ENCODE measurements at regions not wholly inside any gene's neighbourhood (a gene's known extent, or its start where the extent isn't known, plus 50 kb on each side); places are given as distances from the start of the nearest gene placed in this dataset.

DNA sequence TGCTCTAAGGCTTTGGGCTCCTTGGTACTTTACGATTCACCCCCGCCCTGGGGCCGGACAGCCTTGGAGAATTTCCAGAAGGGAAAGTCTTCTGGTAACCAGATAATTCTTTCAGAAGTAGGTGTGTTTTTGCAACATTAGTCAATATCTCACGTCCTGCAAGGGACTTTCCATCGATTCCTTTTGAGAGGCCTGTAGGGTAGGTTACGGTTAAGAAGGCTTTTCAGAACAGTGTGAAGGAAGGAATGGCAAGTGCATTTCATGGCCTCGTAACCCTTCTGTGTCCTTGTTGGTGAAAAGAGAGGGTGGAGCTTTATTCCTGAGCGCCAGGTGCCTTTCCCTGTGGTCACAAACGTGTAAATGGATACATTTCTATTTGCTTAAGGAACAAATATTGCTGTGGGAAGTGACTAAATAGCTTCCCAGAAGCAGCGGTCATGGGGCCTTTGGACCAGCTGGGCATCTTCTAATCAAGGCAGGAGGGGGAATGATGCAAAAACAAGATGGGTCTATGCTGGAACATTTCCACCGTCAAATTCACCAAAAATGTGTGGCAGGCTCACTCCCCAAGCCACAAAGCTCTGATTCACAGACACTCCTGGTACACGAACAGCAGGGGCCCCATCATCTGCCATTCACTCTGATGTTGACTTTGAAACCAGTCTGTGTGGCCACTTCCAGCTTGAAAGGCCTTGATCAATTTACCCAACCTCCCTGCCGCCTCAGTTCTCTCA lies 99.2 kb downstream of the ANKRD10 start:
- Histone ChIP-seq H3K4me3 (ENCODE audit: low read depth in 2 of 2, low read length in 1 of 2) (no peak overlapping the region), H3K4me2 (no peak overlapping the region), H3K27me3 (ENCODE audit: insufficient read depth) (no peaks in the 10 kb centered on the region), H3K9me3 (no peaks in the 10 kb centered on the region), H3F3A (replicated peaks; ENCODE audit: insufficient read depth) (no peaks in the 10 kb centered on the region), H3K9me2 (no peaks in the 10 kb centered on the region), H2AFZ (ENCODE audit: low read depth) (no peak overlapping the region), H4K20me1 (ENCODE audit: insufficient read depth) (no peaks in the 10 kb centered on the region), H3K27ac (ENCODE audit: low read depth in 2 of 2, low read length in 1 of 2) (no peak overlapping the region), H3K9ac (no peak overlapping the region), H3K79me2 (ENCODE audit: insufficient read depth) (no peaks in the 10 kb centered on the region), H3K4me1 (ENCODE audit: control insufficient read depth in 1 of 2, insufficient read depth in 2 of 2, low read depth in 1 of 2, low read length in 1 of 2) (peaks cover 0 to 3% of the 10 kb centered on the region in 2 experiments; a peak in 1 of 4 replicates), H3K36me3 (replicated peaks in 1 of 2; ENCODE audit: control insufficient read depth in 1 of 2, insufficient read depth in 2 of 2, low read length in 1 of 2) (no peaks in the 10 kb centered on the region)
- ChIA-PET CTCF (interaction anchor here (1.0 to 1.4 kb wide), 6 partner anchors 31 to 594 kb away, joined by 3 to 4 read pairs (median 3); no protein-coding TSS in a partner anchor), POLR2A (interaction anchor here (0.5 kb wide), 1 partner anchor 100 kb away, joined by 4 read pairs; no protein-coding TSS in a partner anchor)
- WGBS (ENCODE audit: low lambda C conversion rate), result 70% methylated on average over 13 of the region's 13 CpGs
- no peak for DNase-seq
- TF ChIP-seq RFX5 (IDR thresholded peaks at IDR 0.05; ENCODE audit: low read length), result no peak
- TF ChIP-seq, protein P1, sequence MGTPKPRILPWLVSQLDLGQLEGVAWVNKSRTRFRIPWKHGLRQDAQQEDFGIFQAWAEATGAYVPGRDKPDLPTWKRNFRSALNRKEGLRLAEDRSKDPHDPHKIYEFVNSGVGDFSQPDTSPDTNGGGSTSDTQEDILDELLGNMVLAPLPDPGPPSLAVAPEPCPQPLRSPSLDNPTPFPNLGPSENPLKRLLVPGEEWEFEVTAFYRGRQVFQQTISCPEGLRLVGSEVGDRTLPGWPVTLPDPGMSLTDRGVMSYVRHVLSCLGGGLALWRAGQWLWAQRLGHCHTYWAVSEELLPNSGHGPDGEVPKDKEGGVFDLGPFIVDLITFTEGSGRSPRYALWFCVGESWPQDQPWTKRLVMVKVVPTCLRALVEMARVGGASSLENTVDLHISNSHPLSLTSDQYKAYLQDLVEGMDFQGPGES (IDR thresholded peaks at IDR 0.05; ENCODE audit: low read depth, low read length), result no peak
- TF ChIP-seq JUND (IDR thresholded peaks at IDR 0.05), result no peak
- no peak for TF ChIP-seq SIN3A (IDR thresholded peaks at IDR 0.05; ENCODE audit: borderline replicate concordance, low read depth, low read length)
- TF ChIP-seq FOXJ3 (CRISPR knock-in tag; IDR thresholded peaks at IDR 0.05), result no peak

DNA sequence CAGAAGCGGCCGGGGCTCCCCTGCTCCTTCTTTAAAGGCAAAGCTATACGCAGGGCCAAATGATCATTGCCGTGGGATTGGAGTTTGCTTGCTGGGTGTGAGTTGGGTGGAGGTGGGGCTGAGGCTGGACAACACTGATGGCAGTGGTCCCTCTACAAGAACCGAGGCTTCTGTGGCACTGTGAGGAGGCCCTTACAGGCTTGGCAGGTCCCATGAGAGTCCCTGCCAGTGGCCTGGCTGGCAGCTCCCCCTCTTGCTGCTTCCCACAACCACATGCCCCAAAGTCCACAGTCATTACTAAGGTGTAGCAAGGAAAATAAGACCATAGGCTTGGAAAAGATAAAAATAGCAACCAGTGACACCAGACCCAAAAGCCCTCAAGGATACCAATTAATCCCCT lies 98.4 kb downstream of the ANKRD10 start:
- no peaks in the 10 kb centered on the region for H3K9me2 ChIP-seq
- no peaks in the 10 kb centered on the region for H3K36me3 ChIP-seq (replicated peaks in 1 of 2; ENCODE audit: control insufficient read depth in 1 of 2, insufficient read depth in 2 of 2, low read length in 1 of 2)
- TF ChIP-seq GATA2 (CRISPR knock-in tag; IDR thresholded peaks at IDR 0.05) (no peak), FOSL2 (IDR thresholded peaks at IDR 0.05; ENCODE audit: borderline replicate concordance, low read depth) (no peak), FOXM1 (IDR thresholded peaks at IDR 0.05; ENCODE audit: low read depth) (no peak), RFX5 (IDR thresholded peaks at IDR 0.05; ENCODE audit: low read length) (no peak), POLR2AphosphoS5 (IDR thresholded peaks at IDR 0.05; ENCODE audit: low read depth, low read length) (no peak), FOXJ3 (CRISPR knock-in tag; IDR thresholded peaks at IDR 0.05) (no peak), MXI1 (IDR thresholded peaks at IDR 0.05; ENCODE audit: low read depth, low read length) (no peak)
- TF ChIP-seq, protein P2, sequence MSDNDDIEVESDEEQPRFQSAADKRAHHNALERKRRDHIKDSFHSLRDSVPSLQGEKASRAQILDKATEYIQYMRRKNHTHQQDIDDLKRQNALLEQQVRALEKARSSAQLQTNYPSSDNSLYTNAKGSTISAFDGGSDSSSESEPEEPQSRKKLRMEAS (IDR thresholded peaks at IDR 0.05; ENCODE audit: low read depth), result no peak
- TF ChIP-seq, protein P3, sequence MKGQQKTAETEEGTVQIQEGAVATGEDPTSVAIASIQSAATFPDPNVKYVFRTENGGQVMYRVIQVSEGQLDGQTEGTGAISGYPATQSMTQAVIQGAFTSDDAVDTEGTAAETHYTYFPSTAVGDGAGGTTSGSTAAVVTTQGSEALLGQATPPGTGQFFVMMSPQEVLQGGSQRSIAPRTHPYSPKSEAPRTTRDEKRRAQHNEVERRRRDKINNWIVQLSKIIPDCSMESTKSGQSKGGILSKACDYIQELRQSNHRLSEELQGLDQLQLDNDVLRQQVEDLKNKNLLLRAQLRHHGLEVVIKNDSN (IDR thresholded peaks at IDR 0.05; ENCODE audit: borderline replicate concordance, low read depth), result no peak
- DNase-seq, result no peak
- no peaks in the 10 kb centered on the region for H3K27me3 ChIP-seq (ENCODE audit: insufficient read depth)
- H3K4me3 ChIP-seq (ENCODE audit: low read depth in 2 of 2, low read length in 1 of 2), result no peak overlapping the region
- H2AFZ ChIP-seq (ENCODE audit: low read depth), result no peak overlapping the region
- no peaks in the 10 kb centered on the region for H4K20me1 ChIP-seq (ENCODE audit: insufficient read depth)
- no peak overlapping the region for H3K27ac ChIP-seq (ENCODE audit: low read depth in 2 of 2, low read length in 1 of 2)
- no peaks in the 10 kb centered on the region for H3F3A ChIP-seq (replicated peaks; ENCODE audit: insufficient read depth)
- H3K4me2 ChIP-seq, result no peak overlapping the region
- ChIA-PET POLR2A (no interaction called here), CTCF (interaction anchor here (1.0 to 1.1 kb wide), 2 partner anchors 100 to 223 kb away, joined by 3 read pairs; no protein-coding TSS in a partner anchor)
- H3K9ac ChIP-seq, result no peak overlapping the region
- no peaks in the 10 kb centered on the region for H3K79me2 ChIP-seq (ENCODE audit: insufficient read depth)
- peaks cover 0 to 3% of the 10 kb centered on the region in 2 experiments; a peak in 1 of 4 replicates for H3K4me1 ChIP-seq (ENCODE audit: control insufficient read depth in 1 of 2, insufficient read depth in 2 of 2, low read depth in 1 of 2, low read length in 1 of 2)
- H3K9me3 ChIP-seq, result no peaks in the 10 kb centered on the region
- 88% methylated on average over 3 of the region's 5 CpGs for WGBS (ENCODE audit: low lambda C conversion rate)

Measured in SK-N-SH (cell line).